ENCODE measurements at regions not wholly inside any gene's neighbourhood (a gene's known extent, or its start where the extent isn't known, plus 50 kb on each side); places are given as distances from the start of the nearest gene placed in this dataset.
"Not testable (repeated sequence)": the region's sequence is repeated elsewhere in the genome, so short reads cannot be mapped to it uniquely, and the experiment has no call there.

GRCh38 chr1:224061436-224061835, 52.5 kb upstream of the FBXO28 start:
- DNase-seq (ENCODE audit: low read depth in 2 of 2), result no peak

- DNase-seq (ENCODE audit: low read depth in 2 of 2), result no peak
These were observed 53.9 kb upstream of the FBXO28 start for GRCh38 chr1:224059897-224060427.

GRCh38 chr1:224058303-224058702, 55.6 kb upstream of the FBXO28 start:
- no peak for DNase-seq (ENCODE audit: low read depth in 2 of 2)

GRCh38 chr1:224057461-224058199, 56.3 kb upstream of the FBXO28 start:
- DNase-seq (ENCODE audit: low read depth in 2 of 2), result no peak

GRCh38 chr1:224054611-224055010, 59.3 kb upstream of the FBXO28 start:
- DNase-seq (ENCODE audit: low read depth in 2 of 2), result no peak

- no peak for DNase-seq (ENCODE audit: low read depth in 2 of 2)
These were observed 59.9 kb upstream of the FBXO28 start for GRCh38 chr1:224054012-224054411.

- no peak for DNase-seq (ENCODE audit: low read depth in 2 of 2)
These were observed 60.5 kb upstream of the FBXO28 start for GRCh38 chr1:224053456-224053855.

GRCh38 chr1:224052772-224053171, 61.1 kb upstream of the FBXO28 start:
- no peak for DNase-seq (ENCODE audit: low read depth in 2 of 2)

- not testable (repeated sequence) for DNase-seq (ENCODE audit: low read depth in 2 of 2)
These were observed 62.1 kb upstream of the FBXO28 start for GRCh38 chr1:224051782-224052181.

- DNase-seq (ENCODE audit: low read depth in 2 of 2), result no peak
These were observed 62.9 kb upstream of the FBXO28 start for GRCh38 chr1:224051086-224051406.

- DNase-seq (ENCODE audit: low read depth in 2 of 2), result no peak
These were observed 66.4 kb upstream of the FBXO28 start for GRCh38 chr1:224047538-224047937.

GRCh38 chr1:224045556-224045955, 68.4 kb upstream of the FBXO28 start:
- DNase-seq (ENCODE audit: low read depth in 2 of 2), result no peak

- DNase-seq (ENCODE audit: low read depth in 2 of 2), result no peak
These were observed 69.5 kb upstream of the FBXO28 start for GRCh38 chr1:224044420-224044819.

- no peak for DNase-seq (ENCODE audit: low read depth in 2 of 2)
These were observed 71.3 kb upstream of the FBXO28 start for GRCh38 chr1:224042557-224043118.

- no peak for DNase-seq (ENCODE audit: low read depth in 2 of 2)
These were observed 72.9 kb upstream of the FBXO28 start for GRCh38 chr1:224041032-224041431.

- not testable (repeated sequence) for DNase-seq (ENCODE audit: low read depth in 2 of 2)
These were observed 73.5 kb upstream of the FBXO28 start for GRCh38 chr1:224040423-224040822.

- DNase-seq (ENCODE audit: low read depth in 2 of 2), result not testable (repeated sequence)
These were observed 73.9 kb upstream of the FBXO28 start for GRCh38 chr1:224040006-224040405.

- not testable (repeated sequence) for DNase-seq (ENCODE audit: low read depth in 2 of 2)
These were observed 75.1 kb upstream of the FBXO28 start for GRCh38 chr1:224038832-224039231.

GRCh38 chr1:224037362-224037761, 76.5 kb upstream of the FBXO28 start:
- DNase-seq (ENCODE audit: low read depth in 2 of 2), result not testable (repeated sequence)

GRCh38 chr1:224032608-224033276, 81.2 kb upstream of the FBXO28 start:
- DNase-seq (ENCODE audit: low read depth in 2 of 2), result not testable (repeated sequence)

GRCh38 chr1:224031986-224032385, 81.9 kb upstream of the FBXO28 start:
- not testable (repeated sequence) for DNase-seq (ENCODE audit: low read depth in 2 of 2)

- not testable (repeated sequence) for DNase-seq (ENCODE audit: low read depth in 2 of 2)
These were observed 83.7 kb upstream of the FBXO28 start for GRCh38 chr1:224030257-224030656.
